HG02938 (cell line): ENCODE measurements at regions not wholly inside any gene's neighbourhood (a gene's known extent, or its start where the extent isn't known, plus 50 kb on each side); places are given as distances from the start of the nearest gene placed in this dataset.
"Not testable (repeated sequence)": the region's sequence is repeated elsewhere in the genome, so short reads cannot be mapped to it uniquely, and the experiment has no call there.

Source experiments
- ATAC-seq: cut with Tn5 transposase; IDR thresholded peaks from one replicate; pipeline ENCODE4 v1.9.1; 2021; ENCODE audit warnings: mild to moderate bottlenecking, moderate library complexity; ENCODE audit not compliant: unreplicated experiment

- no peak for ATAC-seq
Observed at GRCh38 chr7:17552952-17553351, 254.5 kb downstream of the AHR start.

- no peak for ATAC-seq
Observed at GRCh38 chr7:17554341-17555015, 256.0 kb downstream of the AHR start.

- no peak for ATAC-seq
Observed at GRCh38 chr7:17556247-17556956, 257.9 kb downstream of the AHR start.

DNA sequence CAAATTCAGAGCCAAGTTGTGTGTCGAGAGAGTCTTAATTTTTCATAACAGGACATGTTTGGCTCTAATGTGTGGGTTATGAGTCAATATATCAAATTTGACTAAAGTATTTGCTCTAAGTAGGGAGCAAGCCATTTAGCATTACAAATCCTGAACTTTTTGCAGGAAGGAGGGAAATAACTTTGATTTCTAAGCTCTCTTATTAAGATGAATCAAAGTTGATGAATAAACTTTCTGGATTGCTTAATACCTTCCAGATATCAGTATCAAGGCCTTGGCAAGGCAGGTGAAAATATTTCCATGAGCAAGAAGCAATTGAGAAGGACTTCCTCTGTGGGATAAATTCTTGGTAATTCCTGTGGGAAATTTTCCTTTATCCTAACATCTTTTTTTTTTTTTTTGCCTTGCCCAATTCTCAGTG lies 258.8 kb downstream of the AHR start:
- ATAC-seq: no peak

DNA sequence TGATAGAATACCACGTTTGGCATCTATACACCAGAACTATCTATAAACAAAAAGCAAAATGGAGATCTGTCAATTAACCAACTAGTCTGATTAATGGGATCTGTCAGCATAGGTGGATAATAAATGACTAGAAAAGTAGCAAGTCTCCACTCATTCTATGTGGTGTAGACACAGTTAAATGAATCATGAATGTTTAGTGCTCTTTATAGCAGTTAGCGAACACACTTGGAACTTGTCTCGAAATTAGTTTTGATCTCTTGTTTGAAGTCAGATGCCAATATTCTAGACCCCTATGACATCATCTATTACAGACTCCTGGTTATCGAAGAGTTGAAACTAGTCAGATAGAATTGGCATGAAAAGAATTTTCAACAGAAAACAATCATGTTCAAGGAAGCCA lies 259.7 kb downstream of the AHR start:
- no peak for ATAC-seq

- no peak for ATAC-seq
Observed at GRCh38 chr7:17558558-17559332, 260.3 kb downstream of the AHR start.

DNA sequence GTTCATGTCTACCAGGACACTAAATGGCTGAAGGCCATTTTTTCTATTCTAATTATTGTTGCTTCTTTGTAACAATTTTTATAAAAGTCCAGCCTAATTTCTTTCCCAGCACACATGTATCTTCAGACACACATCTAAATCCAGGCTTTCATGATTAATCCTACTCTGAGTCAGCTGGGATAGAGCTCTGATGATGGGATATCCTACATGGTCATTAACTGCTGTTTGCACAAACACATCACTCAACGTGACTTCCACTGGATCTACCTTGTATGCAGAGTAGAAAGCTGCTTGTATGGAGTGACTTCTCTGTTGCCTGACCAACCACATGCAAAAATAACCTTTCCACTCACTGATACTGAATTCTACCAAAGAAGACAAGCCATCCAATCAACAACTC lies 260.9 kb downstream of the AHR start:
- ATAC-seq: no peak

GRCh38 chr7:17560516-17560915 lies 262.1 kb downstream of the AHR start:
- no peak for ATAC-seq

GRCh38 chr7:17560966-17561365 lies 262.5 kb downstream of the AHR start:
- ATAC-seq: no peak

GRCh38 chr7:17564678-17565212 lies 266.3 kb downstream of the AHR start:
- ATAC-seq: no peak

DNA sequence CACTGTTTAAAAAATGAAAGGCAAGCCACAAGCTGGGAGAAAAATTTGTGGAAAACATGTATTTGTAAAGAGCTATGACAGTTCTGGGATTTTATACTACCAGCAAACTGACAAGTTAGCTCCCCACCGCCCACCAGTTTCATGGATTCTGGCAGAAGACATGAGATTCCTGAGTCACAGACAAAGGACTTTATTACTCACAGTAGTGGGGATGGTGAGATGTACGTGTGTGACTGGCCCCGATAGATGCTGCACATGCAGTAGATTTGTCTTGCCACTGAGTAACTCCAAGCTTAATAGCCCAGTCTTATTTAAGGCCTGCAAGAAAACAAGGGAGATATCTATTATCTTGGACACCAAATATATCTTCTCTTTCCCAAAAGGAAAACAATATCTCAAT lies 281.7 kb downstream of the AHR start:
- no peak for ATAC-seq

GRCh38 chr7:17580856-17581255 lies 282.4 kb downstream of the AHR start:
- ATAC-seq: no peak

DNA sequence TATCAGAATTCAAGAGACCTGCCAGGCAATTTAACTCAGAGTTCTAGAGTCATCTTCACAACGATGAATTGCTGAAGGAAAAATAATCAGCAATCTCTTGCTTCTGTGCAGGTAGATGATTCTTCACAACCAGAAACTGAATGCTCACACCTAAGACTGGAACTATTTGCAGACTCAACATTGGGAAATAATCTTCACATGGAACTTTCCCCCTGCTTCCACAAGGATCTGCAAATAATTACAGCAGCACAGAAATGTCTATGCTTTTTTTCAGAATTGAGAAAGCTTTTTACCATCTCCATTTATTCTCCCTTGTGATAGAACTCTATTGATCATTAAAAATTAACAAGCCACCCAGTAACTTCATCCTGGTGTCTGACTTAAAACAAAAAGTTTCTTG lies 282.8 kb downstream of the AHR start:
- ATAC-seq: no peak

GRCh38 chr7:17582696-17583095 lies 284.2 kb downstream of the AHR start:
- not testable (repeated sequence) for ATAC-seq

DNA sequence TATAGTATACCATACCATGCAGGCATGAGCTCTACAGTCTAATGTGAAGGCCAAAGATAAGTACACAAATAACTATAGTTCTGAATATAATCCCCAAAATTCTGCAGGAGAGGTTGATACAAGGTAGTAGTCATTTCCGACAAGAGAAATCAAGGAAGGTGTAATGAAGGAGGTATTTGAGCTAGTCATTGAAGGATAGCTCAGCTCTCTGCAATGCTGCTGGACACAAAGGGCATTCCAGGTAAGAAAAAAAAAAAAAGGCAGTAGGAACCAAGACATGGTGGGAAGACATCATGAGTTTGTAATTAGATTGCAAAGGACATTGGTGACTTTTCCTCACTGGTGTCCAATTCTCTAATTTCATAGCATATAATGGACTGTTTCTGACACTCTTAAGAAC lies 285.3 kb downstream of the AHR start:
- ATAC-seq: no peak

- no peak for ATAC-seq
Observed at GRCh38 chr7:17584822-17585221, 286.4 kb downstream of the AHR start.

- ATAC-seq: no peak
Observed at GRCh38 chr7:17586711-17587110, 288.3 kb downstream of the AHR start.

GRCh38 chr7:17588730-17589129 lies 290.3 kb downstream of the AHR start:
- ATAC-seq: no peak

- ATAC-seq: no peak
Observed at GRCh38 chr7:17589671-17590070, 291.2 kb downstream of the AHR start.

- no peak for ATAC-seq
Observed at GRCh38 chr7:17590221-17590620, 291.8 kb downstream of the AHR start.

- ATAC-seq: no peak
Observed at GRCh38 chr7:17593819-17594419, 295.5 kb downstream of the AHR start.
